Nephron progenitor cell (in vitro differentiated cells): ENCODE measurements at regions not wholly inside any gene's neighbourhood (a gene's known extent, or its start where the extent isn't known, plus 50 kb on each side); places are given as distances from the start of the nearest gene placed in this dataset.

Experiments used
- DNase-seq: peaks from one replicate; pipeline ENCODE4 v3.0.0; 2021
- H3K27ac Mint-ChIP-seq: 2 replicates; pipeline ENCODE4 v1.8.0; 2021; ENCODE audit warnings: mild to moderate bottlenecking, moderate library complexity, mixed read lengths
- H3K27me3 Mint-ChIP-seq: 2 replicates; pipeline ENCODE4 v1.8.0; 2021; ENCODE audit warnings: mild to moderate bottlenecking, low read depth, mixed read lengths; ENCODE audit not compliant: poor library complexity
- H3K36me3 Mint-ChIP-seq: 2 replicates; pipeline ENCODE4 v1.8.0; 2021; ENCODE audit warnings: low read depth, mixed read lengths
- H3K4me1 Mint-ChIP-seq: 2 replicates; pipeline ENCODE4 v1.8.0; 2021; ENCODE audit warnings: mixed read lengths
- H3K4me3 Mint-ChIP-seq: 2 replicates; pipeline ENCODE4 v1.8.0; 2021; ENCODE audit warnings: mild to moderate bottlenecking, moderate library complexity, mixed read lengths
- H3K9me3 Mint-ChIP-seq: 2 replicates; pipeline ENCODE4 v1.8.0; 2021; ENCODE audit warnings: mild to moderate bottlenecking, moderate library complexity, mixed read lengths
- TF ChIP-seq, protein P1 (sequence below): fragments of 200-600 bp; sonication (generic); IDR thresholded peaks from 2 replicates; pipeline ENCODE4 v1.5.0; 2021; ENCODE audit warnings: antibody characterized with exemption

DNA sequence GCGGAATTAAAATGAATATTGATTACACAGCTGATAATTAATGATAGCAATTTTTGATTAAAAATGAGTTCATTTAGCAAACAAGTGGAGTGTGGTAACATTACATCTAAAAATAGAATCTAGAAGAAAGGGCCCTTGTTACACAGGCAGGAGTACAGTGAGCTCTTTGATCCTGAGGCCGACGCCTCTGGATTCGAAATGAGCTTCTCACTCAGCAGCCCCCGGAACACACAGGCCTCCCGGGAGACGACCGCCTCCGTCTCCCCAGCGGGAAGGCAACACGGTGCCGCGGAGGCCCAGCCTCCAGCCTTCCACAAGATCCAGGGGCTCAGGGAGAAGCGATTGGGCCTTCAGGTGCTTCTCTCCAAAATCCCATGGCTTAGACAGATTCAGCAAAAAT is 379.1 kb downstream of the BRD1 start:
- no peak overlapping the region for H3K4me3 Mint-ChIP-seq
- no peaks in the 10 kb centered on the region for H3K9me3 Mint-ChIP-seq

DNA sequence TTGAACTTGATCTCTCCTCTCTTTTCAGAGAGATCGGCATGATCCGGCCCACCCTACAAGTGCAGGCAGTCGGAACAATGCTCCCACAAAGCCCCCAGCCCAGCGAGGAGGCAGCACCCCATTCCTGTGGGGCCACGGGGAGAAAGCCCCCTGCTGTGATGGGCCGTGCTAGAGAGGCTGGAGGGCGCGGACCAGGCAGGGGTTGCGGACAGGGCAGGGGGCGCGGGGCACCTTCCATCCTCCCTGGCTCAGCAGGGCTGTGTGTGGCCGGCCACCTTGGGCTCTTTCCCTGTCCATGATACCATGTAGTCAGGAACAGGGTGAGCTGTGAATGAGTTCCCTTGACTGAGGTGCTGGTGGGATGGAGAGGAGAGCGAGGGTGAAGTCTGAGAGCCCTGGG is 379.8 kb downstream of the BRD1 start:
- no peak overlapping the region for H3K27ac Mint-ChIP-seq
- no peaks in the 10 kb centered on the region for H3K36me3 Mint-ChIP-seq
- no peak overlapping the region for H3K4me3 Mint-ChIP-seq
- H3K4me1 Mint-ChIP-seq: peaks cover 25% of the 10 kb centered on the region
- H3K9me3 Mint-ChIP-seq: no peaks in the 10 kb centered on the region
- TF ChIP-seq, protein P1, sequence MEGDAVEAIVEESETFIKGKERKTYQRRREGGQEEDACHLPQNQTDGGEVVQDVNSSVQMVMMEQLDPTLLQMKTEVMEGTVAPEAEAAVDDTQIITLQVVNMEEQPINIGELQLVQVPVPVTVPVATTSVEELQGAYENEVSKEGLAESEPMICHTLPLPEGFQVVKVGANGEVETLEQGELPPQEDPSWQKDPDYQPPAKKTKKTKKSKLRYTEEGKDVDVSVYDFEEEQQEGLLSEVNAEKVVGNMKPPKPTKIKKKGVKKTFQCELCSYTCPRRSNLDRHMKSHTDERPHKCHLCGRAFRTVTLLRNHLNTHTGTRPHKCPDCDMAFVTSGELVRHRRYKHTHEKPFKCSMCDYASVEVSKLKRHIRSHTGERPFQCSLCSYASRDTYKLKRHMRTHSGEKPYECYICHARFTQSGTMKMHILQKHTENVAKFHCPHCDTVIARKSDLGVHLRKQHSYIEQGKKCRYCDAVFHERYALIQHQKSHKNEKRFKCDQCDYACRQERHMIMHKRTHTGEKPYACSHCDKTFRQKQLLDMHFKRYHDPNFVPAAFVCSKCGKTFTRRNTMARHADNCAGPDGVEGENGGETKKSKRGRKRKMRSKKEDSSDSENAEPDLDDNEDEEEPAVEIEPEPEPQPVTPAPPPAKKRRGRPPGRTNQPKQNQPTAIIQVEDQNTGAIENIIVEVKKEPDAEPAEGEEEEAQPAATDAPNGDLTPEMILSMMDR: no peak
- no peak for DNase-seq
- H3K27me3 Mint-ChIP-seq: peaks cover 12% of the 10 kb centered on the region

More for the DNA sequence above, 379.1 kb downstream of the BRD1 start:
- DNase-seq: no peak
- peaks cover 12% of the 10 kb centered on the region for H3K27me3 Mint-ChIP-seq
- H3K4me1 Mint-ChIP-seq: peaks cover 25% of the 10 kb centered on the region
- no peak overlapping the region for H3K27ac Mint-ChIP-seq
- H3K36me3 Mint-ChIP-seq: no peaks in the 10 kb centered on the region
- TF ChIP-seq, protein P1: no peak

DNA sequence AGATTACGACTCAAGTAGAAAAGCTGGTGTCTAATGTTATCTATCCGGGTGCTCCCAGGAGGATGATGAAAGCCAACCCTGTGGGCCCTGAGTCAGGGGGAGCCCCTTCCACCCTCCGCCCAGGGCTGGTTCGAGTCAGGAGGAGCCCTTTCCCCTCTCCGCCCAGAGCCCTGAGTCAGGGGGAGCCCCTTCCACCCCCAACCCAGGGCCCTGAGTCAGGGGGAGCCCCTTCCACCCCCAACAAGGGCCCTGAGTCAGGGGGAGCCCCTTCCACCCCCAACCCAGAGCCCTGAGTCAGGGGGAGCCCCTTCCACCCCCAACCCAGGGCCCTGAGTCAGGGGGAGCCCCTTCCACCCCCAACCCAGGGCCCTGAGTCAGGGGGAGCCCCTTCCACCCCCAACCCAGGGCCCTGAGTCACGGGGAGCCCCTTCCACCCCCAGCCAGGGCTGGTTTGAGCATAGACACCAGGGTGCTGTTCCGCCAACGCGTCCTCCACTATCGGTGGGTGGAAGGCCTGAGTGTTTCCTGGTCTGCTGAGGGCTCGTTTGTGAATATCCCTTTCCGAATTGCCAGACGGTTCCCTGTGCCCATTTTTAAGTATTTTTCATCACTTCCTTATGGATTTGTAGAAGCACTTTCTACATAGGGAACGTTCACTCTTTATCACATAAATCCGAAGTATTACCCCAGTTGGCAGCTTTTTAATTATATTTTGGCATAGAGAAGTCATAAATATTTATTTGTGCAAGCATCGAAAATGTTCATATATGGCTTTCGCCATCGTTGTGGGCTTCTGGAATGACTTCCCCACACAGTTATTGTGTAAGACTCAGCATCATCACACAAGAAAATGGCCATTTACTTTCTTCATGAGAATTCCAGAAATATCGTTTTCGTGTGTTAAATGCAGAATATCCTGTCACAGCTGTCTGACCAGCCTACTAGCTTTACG is 380.6 kb downstream of the BRD1 start:
- TF ChIP-seq, protein P1: no peak
- H3K27me3 Mint-ChIP-seq: peaks cover 12% of the 10 kb centered on the region

DNA sequence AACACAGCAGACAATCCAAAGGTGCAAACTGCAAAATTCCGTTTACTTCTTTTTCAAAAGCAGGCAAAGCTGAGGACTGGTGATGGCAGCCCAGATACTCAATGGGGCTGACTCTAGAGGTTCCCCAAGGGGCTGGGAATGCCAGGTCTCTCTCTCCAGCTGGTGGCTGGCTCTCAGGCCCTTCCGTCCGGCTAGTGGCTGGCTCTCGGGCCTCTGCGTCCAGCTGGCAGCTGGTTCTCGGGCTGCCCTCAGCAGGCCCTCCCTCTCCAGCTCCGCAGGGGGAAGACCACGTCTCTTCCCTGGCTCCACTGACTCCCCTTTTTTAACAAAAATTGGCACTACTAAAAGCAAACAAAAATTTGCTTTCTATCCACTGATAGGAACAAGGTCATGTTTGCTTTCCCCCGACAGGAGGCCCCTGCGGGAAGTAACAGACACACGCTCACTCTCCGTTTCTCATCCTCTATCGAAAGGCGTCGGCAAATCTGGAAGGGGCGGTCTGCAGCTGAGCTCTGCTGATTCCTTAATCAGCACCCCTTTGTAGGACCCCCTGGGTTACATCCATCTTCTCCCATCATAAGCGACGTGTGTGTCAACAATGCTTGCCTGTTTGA is 381.4 kb downstream of the BRD1 start:
- TF ChIP-seq, protein P1: no peak
- Mint-ChIP-seq H3K4me3 (no peak overlapping the region), H3K4me1 (peaks cover 25% of the 10 kb centered on the region), H3K27me3 (peaks cover 12% of the 10 kb centered on the region), H3K9me3 (no peaks in the 10 kb centered on the region), H3K27ac (no peak overlapping the region), H3K36me3 (no peaks in the 10 kb centered on the region)
- no peak for DNase-seq

More for the DNA sequence above, 380.6 kb downstream of the BRD1 start:
- H3K27ac Mint-ChIP-seq: no peak overlapping the region
- DNase-seq: no peak
- peaks cover 25% of the 10 kb centered on the region for H3K4me1 Mint-ChIP-seq
- no peak overlapping the region for H3K4me3 Mint-ChIP-seq
- no peaks in the 10 kb centered on the region for H3K36me3 Mint-ChIP-seq
- no peaks in the 10 kb centered on the region for H3K9me3 Mint-ChIP-seq

DNA sequence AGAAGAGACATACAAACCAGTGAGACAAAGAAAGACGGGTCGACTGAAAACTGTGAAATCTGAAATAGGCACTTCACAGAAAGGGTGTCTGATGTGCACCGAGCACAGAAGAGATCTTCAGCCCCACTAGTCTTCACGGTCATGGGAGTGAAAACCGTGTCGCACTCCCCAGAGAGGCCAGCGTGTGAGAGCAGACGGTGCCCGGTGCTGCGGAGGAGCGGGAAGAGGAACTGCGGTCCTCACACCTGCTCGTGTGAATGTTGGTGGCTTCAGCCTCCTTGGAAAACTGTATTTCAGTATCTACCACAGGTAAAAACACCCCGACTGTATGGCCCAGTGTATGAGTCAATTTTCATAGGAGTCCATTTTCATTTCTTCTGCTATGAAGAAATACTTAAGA is 382.9 kb downstream of the BRD1 start:
- peaks cover 17% of the 10 kb centered on the region for H3K4me1 Mint-ChIP-seq
- TF ChIP-seq, protein P1: no peak
- no peak overlapping the region for H3K4me3 Mint-ChIP-seq
- H3K36me3 Mint-ChIP-seq: no peaks in the 10 kb centered on the region
- DNase-seq: no peak
- no peaks in the 10 kb centered on the region for H3K9me3 Mint-ChIP-seq
- H3K27me3 Mint-ChIP-seq: peaks cover 12% of the 10 kb centered on the region
- no peak overlapping the region for H3K27ac Mint-ChIP-seq
